Esophagus muscularis mucosa (tissue), 4 donors: ENCODE measurements at regions not wholly inside any gene's neighbourhood (a gene's known extent, or its start where the extent isn't known, plus 50 kb on each side); places are given as distances from the start of the nearest gene placed in this dataset.

Experiments
- CTCF ChIP-seq, 3 experiments: fragments of 200-600 bp in 2 of 3; fragments of 450-650 bp in 1 of 3; sonication (generic) in 2 of 3; IDR thresholded peaks; one replicate each; pipeline ENCODE4 v1.5.1; 2017 to 2019; ENCODE audit warnings: antibody characterized with exemption in 3 of 3, mild to moderate bottlenecking in 2 of 3, moderate library complexity in 1 of 3
- EP300 ChIP-seq: sonication (generic); formaldehyde crosslinking; IDR thresholded peaks from one replicate; pipeline ENCODE4 v1.6.1; 2017; ENCODE audit warnings: antibody characterized with exemption
- POLR2A ChIP-seq: fragments of 450-650 bp; IDR thresholded peaks from one replicate; pipeline ENCODE4 v1.6.1; 2017; ENCODE audit warnings: antibody characterized with exemption, moderate library complexity, mild to moderate bottlenecking, low read depth
- POLR2AphosphoS5 ChIP-seq, 2 donors: sonication (generic); formaldehyde crosslinking; IDR thresholded peaks; one replicate each; pipeline ENCODE4 v1.6.1; 2017; ENCODE audit warnings: antibody characterized with exemption in 2 of 2

- TF ChIP-seq CTCF (IDR thresholded peaks at IDR 0.05) (no peak), POLR2AphosphoS5 (IDR thresholded peaks at IDR 0.05) (no peak), EP300 (no peak), POLR2A (no peak)
Observed at GRCh38 chr22:22394591-22394990, 114.0 kb downstream of the ZNF280B start.
